Cardiac muscle cell (in vitro differentiated cells and primary cell): ENCODE measurements at regions not wholly inside any gene's neighbourhood (a gene's known extent, or its start where the extent isn't known, plus 50 kb on each side); places are given as distances from the start of the nearest gene placed in this dataset.
A peak's percentile ranks its signal among the peaks of the same experiment; 100 is the strongest.

ENCODE experiments used
- DNase-seq, 2 donors: peaks; one replicate each; pipeline versions ENCODE4 v3.0.0 to v3.0.0-alpha.2; 2010 to 2017; ENCODE audit warnings: low read depth in 1 of 2, low spot score in 1 of 2
- H3K27ac ChIP-seq: fragments of 200-600 bp; sonication (generic); 2 replicates; pipeline ENCODE4 v1.5.1; 2016
- H3K27me3 ChIP-seq: fragments of 200-600 bp; sonication (generic); 2 replicates; pipeline ENCODE4 v1.6.0; 2016; ENCODE audit warnings: control low read depth
- H3K36me3 ChIP-seq: fragments of 200-600 bp; sonication (generic); 2 replicates; pipeline ENCODE4 v1.5.1; 2016; ENCODE audit warnings: control low read depth
- H3K4me1 ChIP-seq: fragments of 200-600 bp; sonication (generic); 2 replicates; pipeline ENCODE4 v1.8.1; 2017; ENCODE audit warnings: low read depth, mild to moderate bottlenecking, mixed run types
- H3K4me3 ChIP-seq: fragments of 200-600 bp; sonication (generic); 2 replicates; pipeline ENCODE4 v1.5.1; 2016; ENCODE audit warnings: mild to moderate bottlenecking
- H3K9me3 ChIP-seq: fragments of 200-600 bp; sonication (generic); 2 replicates; pipeline ENCODE4 v1.5.1; 2017; ENCODE audit warnings: low read depth, mild to moderate bottlenecking, control low read depth
- TF ChIP-seq, protein P1 (sequence below): IDR thresholded peaks from 2 replicates; pipeline ENCODE4 v1.5.1; 2012; ENCODE audit warnings: low read depth, mild to moderate bottlenecking, low read length

- no peaks in the 10 kb centered on the region for H3K9me3 ChIP-seq
- H3K4me3 ChIP-seq, result no peak overlapping the region
- DNase-seq, result peak in 1 of 2 donors; percentile 63
- no peaks in the 10 kb centered on the region for H3K36me3 ChIP-seq
- no peak overlapping the region for H3K27ac ChIP-seq
- TF ChIP-seq, protein P1, sequence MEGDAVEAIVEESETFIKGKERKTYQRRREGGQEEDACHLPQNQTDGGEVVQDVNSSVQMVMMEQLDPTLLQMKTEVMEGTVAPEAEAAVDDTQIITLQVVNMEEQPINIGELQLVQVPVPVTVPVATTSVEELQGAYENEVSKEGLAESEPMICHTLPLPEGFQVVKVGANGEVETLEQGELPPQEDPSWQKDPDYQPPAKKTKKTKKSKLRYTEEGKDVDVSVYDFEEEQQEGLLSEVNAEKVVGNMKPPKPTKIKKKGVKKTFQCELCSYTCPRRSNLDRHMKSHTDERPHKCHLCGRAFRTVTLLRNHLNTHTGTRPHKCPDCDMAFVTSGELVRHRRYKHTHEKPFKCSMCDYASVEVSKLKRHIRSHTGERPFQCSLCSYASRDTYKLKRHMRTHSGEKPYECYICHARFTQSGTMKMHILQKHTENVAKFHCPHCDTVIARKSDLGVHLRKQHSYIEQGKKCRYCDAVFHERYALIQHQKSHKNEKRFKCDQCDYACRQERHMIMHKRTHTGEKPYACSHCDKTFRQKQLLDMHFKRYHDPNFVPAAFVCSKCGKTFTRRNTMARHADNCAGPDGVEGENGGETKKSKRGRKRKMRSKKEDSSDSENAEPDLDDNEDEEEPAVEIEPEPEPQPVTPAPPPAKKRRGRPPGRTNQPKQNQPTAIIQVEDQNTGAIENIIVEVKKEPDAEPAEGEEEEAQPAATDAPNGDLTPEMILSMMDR, result no peak
- no peaks in the 10 kb centered on the region for H3K27me3 ChIP-seq
- H3K4me1 ChIP-seq, result no peaks in the 10 kb centered on the region
These were observed 688.9 kb upstream of the ADGRL2 start for GRCh38 chr1:81111818-81112217.

DNA sequence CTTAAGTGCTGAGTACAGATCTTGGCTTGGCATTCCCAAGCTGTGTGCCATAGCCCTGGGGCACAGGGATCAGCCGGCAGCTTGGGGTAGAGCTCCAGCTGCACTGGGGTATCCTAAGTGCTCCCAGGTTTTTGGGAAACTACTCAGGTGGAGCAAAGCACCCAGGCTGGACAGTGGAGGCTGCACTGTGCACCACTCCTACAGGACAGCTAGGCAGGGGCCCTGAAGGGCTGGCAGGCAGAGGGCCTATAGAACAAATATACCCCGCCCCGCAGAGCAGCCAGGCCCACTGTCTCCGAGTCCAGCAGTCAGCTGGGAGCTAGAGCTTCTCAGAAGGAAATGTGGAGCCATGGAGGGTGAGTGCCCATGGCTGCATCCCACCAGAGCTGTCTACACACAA, 691.7 kb upstream of the ADGRL2 start:
- no peaks in the 10 kb centered on the region for H3K36me3 ChIP-seq
- no peak overlapping the region for H3K27ac ChIP-seq
- H3K27me3 ChIP-seq, result no peaks in the 10 kb centered on the region
- H3K4me3 ChIP-seq, result no peak overlapping the region
- H3K9me3 ChIP-seq, result no peaks in the 10 kb centered on the region
- no peaks in the 10 kb centered on the region for H3K4me1 ChIP-seq
- TF ChIP-seq, protein P1, result no peak
- no peak for DNase-seq

DNA sequence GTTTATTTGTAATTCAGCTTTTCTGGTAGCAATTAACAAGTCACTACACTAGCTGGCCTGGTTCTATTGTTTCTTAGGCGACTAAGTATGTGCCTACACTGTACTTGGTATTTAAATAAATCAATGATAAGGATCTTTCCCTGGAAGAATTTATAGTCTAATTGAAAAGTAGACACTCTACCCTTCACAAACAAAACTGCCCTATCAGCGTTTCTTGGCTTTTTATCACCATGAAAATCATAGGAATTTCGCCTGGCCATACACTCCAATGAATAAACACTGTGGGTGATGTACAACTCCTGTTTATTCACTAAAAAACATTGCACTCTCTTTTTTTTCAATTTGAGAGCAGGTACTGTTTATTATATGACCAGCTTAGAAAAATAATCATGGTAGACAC, 702.9 kb upstream of the ADGRL2 start:
- no peak overlapping the region for H3K4me3 ChIP-seq
- no peak for DNase-seq
- no peaks in the 10 kb centered on the region for H3K27me3 ChIP-seq
- no peaks in the 10 kb centered on the region for H3K4me1 ChIP-seq
- no peaks in the 10 kb centered on the region for H3K36me3 ChIP-seq
- TF ChIP-seq, protein P1, result no peak
- no peak overlapping the region for H3K27ac ChIP-seq
- no peaks in the 10 kb centered on the region for H3K9me3 ChIP-seq

DNA sequence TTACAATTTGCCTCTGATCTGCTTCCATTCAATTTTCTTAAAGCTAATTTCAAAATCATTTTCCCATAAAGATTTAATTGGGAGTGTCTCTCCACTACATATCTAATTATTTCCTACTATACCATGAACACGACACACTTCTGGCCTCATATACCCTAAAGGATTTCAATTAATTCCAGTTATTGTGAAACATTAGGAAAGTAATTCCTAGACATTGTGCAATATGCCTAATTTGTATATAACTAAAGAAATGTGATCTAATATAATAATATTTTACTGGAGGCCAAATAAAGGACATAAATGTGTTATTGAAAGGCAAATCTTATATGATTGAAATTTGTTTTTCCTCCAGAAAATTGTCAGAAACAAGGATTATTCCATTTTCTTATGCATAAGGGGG, 727.2 kb upstream of the ADGRL2 start:
- no peaks in the 10 kb centered on the region for H3K36me3 ChIP-seq
- H3K27me3 ChIP-seq, result no peaks in the 10 kb centered on the region
- no peaks in the 10 kb centered on the region for H3K4me1 ChIP-seq
- no peak overlapping the region for H3K27ac ChIP-seq
- TF ChIP-seq, protein P1, result no peak
- H3K4me3 ChIP-seq, result no peak overlapping the region
- DNase-seq, result no peak
- H3K9me3 ChIP-seq, result no peaks in the 10 kb centered on the region

GRCh38 chr1:81071969-81072753, 728.6 kb upstream of the ADGRL2 start:
- Histone ChIP-seq H3K4me3 (no peak overlapping the region), H3K27ac (no peak overlapping the region), H3K36me3 (no peaks in the 10 kb centered on the region), H3K27me3 (no peaks in the 10 kb centered on the region), H3K4me1 (no peaks in the 10 kb centered on the region), H3K9me3 (no peaks in the 10 kb centered on the region)
- TF ChIP-seq, protein P1, result no peak
- DNase-seq, result no peak
